ENCODE measurements at regions not wholly inside any gene's neighbourhood (a gene's known extent, or its start where the extent isn't known, plus 50 kb on each side); places are given as distances from the start of the nearest gene placed in this dataset.
"Not testable (repeated sequence)": the region's sequence is repeated elsewhere in the genome, so short reads cannot be mapped to it uniquely, and the experiment has no call there.

- no peak for DNase-seq
Measured at GRCh38 chr3:161694682-161695564, 198.3 kb downstream of the OTOL1 start.

GRCh38 chr3:161695811-161696210 lies 199.2 kb downstream of the OTOL1 start:
- no peak for DNase-seq

GRCh38 chr3:161700998-161701397 lies 204.4 kb downstream of the OTOL1 start:
- DNase-seq, result no peak

DNA sequence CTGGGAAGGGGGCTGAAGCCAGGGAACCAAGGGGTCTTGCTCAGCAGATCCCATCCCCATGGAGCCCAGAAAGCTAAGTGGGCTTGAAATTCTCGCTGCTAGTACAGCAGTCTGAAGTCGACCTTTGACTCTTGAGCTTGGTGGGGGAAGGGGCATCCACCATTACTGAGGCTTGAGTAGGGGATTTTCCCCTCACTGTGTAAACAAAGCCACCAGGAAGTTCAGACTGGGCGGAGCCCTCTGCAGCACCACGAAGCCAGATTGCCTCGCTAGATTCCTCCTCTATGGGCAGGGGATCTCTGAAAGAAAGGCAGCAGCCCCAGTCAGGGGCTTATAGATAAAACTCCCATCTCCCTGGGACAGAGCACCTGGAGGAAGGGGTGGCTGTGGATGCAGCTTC lies 210.6 kb downstream of the OTOL1 start:
- DNase-seq, result not testable (repeated sequence)

DNA sequence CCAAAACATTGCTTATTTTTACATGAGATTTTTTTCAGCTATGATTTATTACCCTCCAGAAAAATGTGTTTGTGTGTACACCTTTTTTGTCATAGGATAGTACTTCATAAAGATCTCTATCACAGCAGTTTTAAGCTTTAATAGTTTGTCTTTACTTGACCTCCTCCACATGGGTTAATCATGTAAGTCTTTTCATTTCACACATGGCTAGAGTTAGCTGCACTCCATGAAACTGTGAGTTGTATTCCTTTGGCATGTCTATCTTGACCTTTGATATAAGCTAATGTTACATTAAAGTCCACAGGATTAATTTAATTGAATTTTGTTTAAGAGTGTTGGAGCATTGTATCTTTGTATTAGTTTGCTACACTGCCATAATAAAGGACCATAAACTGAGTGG lies 217.1 kb downstream of the OTOL1 start:
- DNase-seq, result no peak

DNA sequence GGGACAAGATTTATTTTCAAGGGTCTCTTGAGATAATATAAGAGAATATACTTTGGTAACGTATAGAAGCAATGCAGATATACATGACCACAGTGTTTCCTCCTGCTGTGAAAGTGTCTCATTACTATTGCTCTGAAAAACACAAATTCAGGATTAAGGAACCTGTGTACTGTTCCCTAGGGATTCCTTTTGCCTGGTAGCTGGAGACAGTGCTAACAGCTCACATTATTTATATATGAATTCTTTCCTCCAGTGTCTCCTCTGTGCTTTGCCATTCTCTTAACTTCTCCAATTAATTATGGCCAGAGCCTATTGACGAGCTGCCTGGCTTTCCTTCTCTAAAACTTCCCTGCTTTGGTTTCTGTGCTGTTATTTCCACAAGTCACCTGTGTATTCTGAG lies 235.4 kb downstream of the OTOL1 start:
- no peak for DNase-seq

- DNase-seq, result no peak
Measured at GRCh38 chr3:161737171-161737570, 240.6 kb downstream of the OTOL1 start.

DNA sequence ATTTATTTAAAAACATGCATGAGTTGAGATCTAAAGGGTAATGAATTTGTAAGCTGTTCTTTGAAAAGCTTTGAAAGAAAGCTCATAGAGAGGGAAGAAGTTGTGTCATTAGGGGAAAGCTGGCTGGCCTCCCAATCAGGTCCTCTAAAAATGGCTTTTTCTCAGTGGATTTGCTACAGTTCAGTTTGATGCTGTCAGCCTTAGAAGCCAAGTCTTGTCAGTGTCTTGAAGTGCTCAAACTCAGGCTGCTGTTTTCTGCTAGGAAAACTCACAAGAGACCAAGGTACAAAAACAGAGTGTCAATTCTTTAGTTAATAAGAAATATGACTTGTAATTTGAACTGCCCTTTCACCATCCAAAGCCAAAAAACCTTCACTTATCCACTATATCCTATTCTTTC lies 243.8 kb downstream of the OTOL1 start:
- no peak for DNase-seq

- DNase-seq, result no peak
Measured at GRCh38 chr3:161744366-161744765, 247.8 kb downstream of the OTOL1 start.

DNA sequence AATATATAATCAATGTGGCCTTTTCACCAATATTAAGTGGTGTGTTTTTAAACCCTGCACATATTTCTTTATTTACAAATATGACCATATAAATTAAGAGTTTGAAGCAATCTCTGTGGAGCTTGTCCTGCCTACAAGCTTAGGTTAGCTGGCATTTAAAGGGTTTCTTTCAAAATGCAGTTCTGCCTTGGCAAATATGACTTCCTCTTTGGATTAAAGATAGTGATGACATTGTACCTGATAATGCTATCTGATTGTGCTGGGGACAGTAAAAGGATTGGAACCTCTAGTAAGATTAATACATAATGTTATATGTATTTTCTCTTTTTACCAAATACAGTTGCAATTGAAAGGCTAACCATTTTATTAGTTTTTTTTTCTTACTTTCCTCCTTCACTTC lies 249.1 kb downstream of the OTOL1 start:
- no peak for DNase-seq

DNA sequence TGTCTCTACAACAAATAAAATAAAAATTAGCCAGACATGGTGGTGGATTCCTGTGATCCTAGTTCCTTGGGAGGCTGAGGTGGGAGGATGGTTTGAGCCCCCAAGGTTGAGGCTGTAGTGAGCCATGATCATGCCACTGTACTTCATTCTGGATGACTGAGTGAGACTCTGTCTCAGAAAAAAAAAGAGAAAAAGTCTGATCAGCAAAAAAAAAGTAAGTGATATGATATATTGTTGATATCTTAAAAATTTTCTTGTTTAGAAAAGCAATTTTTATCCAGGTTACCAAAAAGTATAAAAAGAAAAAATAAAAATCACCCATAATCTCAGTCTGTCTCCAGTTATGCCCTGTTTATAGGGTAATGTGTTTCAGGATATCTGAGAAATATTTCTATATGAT lies 251.4 kb downstream of the OTOL1 start:
- DNase-seq, result no peak

DNA sequence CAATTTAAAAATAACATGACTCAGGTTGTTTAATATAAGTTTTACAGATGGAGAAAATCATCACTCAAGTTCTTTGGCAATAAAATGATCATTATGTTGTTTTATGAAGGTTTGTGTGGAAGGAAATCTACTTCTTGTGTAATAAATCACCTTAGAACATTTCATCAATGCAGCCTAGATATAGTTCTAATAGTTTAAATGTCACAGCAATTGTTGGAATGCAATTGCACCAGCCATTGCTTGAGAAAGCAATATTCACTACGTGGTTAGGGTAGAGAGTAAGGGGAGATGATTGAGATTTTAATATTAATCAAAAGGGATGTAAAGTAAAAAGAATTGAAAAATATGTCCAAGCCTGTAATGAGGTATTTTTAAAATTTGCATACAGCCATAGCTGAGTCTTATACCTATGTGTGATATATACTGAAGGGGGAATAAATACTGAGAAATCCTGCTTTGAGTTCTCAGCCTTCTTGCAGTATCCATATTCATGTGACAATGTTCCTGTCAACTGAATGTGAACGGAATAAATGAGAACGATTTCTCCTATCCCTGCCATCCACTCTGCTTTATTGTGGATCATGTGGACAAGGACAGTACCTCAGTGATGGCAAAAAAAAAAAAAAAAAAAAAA lies 257.9 kb downstream of the OTOL1 start:
- no peak for DNase-seq

DNA sequence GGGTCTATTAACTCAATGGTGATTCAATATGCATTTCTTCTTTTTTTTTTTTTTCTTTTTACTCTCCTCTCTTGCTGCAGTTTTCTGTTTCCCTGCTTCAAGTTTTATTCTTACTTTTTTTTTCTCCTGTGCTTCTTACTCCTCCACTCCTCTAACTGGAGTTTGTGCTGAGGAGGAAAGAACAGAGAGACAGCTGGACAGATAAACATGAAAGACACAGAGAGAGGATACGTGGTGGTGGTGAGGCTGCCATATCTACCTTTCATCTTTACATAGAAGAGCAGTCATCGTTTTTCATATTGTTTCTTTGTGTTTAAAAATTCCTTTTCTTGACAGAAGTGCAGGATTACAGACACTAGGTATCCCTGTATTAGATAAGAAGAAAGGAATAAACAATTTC lies 262.8 kb downstream of the OTOL1 start:
- DNase-seq, result no peak

GRCh38 chr3:161766331-161766730 lies 269.7 kb downstream of the OTOL1 start:
- no peak for DNase-seq

DNA sequence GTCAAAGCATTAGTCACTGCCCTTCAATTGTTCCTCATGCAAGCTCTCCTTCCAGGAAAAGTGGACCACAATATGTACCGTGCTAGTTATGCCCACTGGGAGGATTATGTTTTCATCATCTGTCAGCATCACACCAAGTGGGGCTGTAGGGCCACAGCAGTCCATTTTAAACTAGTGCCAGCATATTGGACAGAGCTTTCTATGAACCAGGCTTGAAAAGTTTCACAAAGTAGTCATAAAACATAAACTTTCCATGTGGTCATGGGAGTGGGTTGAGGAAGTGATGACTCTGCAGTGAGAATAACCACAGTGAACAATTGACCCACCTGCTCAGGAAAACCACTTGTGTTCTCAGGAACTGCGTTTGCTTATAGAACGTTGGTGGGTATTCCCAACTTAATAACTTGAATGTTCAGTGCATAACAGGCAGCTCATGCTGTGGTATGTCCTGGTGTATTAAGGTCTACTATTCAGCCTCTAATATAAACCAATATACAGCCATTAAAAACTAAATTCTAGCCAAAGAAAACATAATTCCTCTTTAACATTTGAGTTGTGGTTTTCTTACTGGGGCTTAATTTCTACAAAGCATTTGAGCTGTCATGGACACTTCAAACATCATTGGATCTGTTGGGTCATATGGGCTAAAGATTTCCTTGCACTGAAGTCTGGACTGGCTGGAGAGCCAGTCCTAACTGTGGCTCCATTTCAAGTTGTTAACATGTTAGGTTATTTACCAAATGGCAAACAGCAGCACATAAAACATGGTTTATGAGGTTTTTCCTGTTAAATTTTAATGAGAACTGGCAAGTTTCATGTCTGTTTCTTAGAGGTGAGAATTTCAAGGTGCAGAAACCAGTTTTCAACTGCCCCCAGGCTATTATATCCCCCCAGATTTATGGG lies 274.1 kb downstream of the OTOL1 start:
- no peak for DNase-seq

- DNase-seq, result no peak
Measured at GRCh38 chr3:161781381-161781780, 284.8 kb downstream of the OTOL1 start.

DNA sequence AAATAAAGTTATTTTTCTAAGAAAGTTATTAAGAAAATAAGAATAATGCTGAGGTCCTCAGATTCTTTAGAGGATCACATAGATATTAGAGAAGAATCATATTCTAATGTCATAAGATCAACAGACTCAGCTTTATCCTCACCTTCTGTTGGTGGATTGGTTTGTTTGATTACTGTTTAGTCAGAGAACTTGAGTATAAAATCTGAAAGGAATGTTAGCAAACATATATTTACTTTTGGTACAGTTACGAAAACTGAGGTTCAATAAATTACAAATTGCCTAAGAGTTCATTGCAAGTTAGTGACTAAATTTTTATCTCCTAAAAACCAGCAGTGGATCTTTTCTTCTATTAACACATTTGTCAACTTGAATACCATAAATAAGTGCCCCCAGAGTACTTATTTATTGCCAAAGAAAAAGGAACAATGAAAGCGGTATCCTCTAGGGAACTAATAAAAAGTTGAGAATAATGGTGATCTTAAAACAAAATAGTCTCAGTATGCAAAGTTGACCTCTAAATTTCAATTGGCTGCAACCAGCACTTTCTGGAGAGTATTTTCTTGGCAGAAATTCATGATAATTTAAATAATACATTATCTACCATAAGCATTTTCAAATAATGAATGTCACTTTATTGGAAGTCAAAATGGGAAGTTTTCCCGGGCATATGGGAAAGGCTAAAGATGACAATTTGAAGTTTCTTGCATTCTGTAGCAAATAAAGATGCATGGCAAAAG lies 296.8 kb downstream of the OTOL1 start:
- DNase-seq, result no peak

DNA sequence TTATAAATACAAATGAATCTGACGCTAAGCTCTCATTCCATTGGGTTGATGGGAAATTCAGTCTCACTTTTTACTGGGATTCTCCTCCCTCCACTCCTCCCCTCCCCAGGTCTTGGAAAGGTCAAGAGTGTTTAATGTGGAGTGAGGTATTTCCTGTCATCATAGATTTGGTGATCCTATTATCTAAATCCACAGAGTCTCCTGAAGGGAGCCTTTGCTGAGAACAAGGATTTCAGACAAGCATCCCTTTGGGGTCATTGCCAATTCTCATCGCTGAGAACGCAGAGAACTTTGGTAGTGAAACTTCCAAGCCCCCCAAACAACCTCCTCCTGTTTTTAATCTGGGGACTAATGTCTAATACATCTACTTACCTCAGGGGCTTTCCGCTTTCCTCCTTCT lies 297.9 kb downstream of the OTOL1 start:
- no peak for DNase-seq

- DNase-seq, result no peak
Measured at GRCh38 chr3:161796312-161796711, 299.7 kb downstream of the OTOL1 start.

DNA sequence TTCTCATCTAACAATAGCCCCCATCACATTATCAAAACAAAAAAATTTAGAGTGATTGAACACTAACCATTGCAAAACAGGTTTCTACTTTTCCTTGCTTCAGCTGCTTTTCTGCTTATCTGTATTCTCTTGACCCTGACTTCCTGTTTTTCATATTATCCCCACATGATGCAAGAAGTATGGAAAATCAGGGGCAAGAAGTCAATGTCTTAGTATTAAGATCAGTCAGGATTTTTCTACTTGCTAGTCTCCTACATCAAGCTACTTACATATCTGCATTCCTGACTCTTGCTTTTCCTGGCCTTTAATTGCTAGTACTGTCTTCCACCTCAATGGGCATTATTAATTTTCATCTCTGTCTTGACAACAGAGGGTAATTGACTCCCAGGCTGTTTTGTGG lies 300.2 kb downstream of the OTOL1 start:
- no peak for DNase-seq

GRCh38 chr3:161798016-161798415 lies 301.4 kb downstream of the OTOL1 start:
- no peak for DNase-seq

GRCh38 chr3:161800985-161801559 lies 304.5 kb downstream of the OTOL1 start:
- no peak for DNase-seq

Measured in T-helper 1 cell (primary cell).